HTR-8/SVneo (cell line): ENCODE measurements at regions not wholly inside any gene's neighbourhood (a gene's known extent, or its start where the extent isn't known, plus 50 kb on each side); places are given as distances from the start of the nearest gene placed in this dataset.

Experiments
- DNase-seq: peaks from one replicate; pipeline ENCODE4 v3.0.0; 2011; ENCODE audit warnings: low spot score, mixed read lengths; ENCODE audit not compliant: insufficient read length
- FAIRE-seq: peaks from 2 replicates; lab custom pipeline; 2011; peaks lifted over from hg19 to GRCh38; lab: Jason Lieb, UNC

GRCh38 chr1:209473025-209473424 is 110.5 kb upstream of the CAMK1G start:
- FAIRE-seq: no peak
- DNase-seq: no peak

GRCh38 chr1:209480345-209480744 is 103.2 kb upstream of the CAMK1G start:
- no peak for FAIRE-seq
- no peak for DNase-seq

- no peak for FAIRE-seq
- DNase-seq: no peak
Measured at GRCh38 chr1:209483691-209484090, 99.8 kb upstream of the CAMK1G start.

GRCh38 chr1:209484429-209484828 is 99.1 kb upstream of the CAMK1G start:
- DNase-seq (no peak), FAIRE-seq (no peak)

- FAIRE-seq: no peak
- DNase-seq: peak; percentile 15
Measured at GRCh38 chr1:209485167-209485566, 98.3 kb upstream of the CAMK1G start.

- FAIRE-seq (no peak), DNase-seq (no peak)
Measured at GRCh38 chr1:209485751-209486150, 97.8 kb upstream of the CAMK1G start.

- FAIRE-seq: no peak
- DNase-seq: no peak
Measured at GRCh38 chr1:209486861-209487593, 96.5 kb upstream of the CAMK1G start.

GRCh38 chr1:209490013-209490412 is 93.5 kb upstream of the CAMK1G start:
- no peak for FAIRE-seq
- DNase-seq: no peak

DNA sequence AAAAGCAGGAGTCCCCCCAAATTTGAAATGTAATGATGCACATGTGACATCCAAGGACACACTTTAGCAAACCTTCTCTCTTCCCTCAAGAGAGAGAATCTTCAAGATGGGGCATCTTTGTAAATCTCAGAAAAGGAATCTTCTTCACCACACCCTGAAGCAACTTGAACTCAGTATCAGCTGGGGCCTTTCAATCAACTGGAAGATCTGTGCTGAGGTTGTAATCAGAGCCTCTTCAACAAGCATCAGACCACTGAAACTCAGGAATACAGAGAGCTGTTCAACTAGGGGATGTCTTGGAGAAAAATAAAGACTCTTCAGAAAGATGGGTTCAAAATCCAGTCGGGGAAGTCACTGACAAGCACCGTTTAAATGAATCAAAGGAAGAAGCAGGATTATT is 92.5 kb upstream of the CAMK1G start:
- no peak for FAIRE-seq
- DNase-seq: no peak

DNA sequence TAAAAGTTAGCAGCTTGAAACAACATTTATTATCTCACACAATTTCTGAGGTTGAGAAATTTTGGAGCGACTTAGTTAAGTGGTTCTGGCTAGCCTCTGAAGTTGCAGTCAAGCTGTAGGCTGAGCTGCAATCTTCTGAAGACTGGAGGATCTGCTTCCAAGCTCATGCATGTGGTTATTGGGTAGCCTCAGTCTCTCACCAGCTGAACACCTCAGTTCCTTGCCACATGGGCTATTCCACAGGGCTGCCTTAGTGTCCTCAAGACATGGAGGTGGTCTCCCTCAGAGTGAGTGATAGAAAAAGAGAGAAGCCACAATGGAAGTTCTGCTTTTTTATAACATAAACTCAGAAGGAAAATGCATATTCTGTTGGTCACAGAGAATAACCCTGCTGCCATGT is 92.0 kb upstream of the CAMK1G start:
- DNase-seq (no peak), FAIRE-seq (no peak)

DNA sequence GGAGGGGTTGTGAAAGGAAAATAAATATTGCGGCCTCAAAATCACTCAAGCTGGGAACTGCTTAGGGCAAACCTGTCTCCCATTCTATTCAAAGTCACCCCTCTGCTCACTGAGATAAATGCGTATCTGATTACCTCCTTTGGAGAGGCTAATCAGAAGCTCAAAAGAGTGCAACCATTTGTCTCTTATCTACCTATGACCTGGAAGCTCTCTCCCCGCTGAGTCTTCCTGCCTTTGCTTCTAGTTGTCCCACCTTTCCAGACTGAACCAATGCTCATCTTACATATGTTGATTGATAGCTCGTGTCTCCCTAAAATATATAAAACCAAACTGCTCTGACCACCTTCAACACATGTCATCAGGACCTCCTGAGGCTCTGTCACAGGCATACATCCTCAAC is 91.6 kb upstream of the CAMK1G start:
- FAIRE-seq: no peak
- DNase-seq: no peak

DNA sequence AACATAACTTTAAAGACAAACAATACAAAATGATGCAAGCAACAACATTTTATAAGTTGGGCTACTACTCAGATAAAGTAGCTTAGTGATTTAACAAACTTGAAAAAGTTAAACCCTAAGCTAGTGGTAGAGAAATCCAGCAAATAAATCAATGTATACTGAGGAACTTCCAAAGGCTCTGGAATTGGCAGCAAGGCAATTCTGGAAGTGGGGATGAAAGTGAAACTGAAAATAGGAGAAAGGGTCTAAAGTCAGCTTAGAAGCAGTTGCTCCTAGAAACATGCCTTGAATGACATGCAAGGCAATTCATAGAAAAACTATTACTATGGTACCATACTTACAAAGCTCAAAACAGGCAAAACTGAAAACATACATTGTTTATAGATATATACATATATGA is 90.0 kb upstream of the CAMK1G start:
- FAIRE-seq (no peak), DNase-seq (no peak)

GRCh38 chr1:209497729-209498128 is 85.8 kb upstream of the CAMK1G start:
- no peak for DNase-seq
- FAIRE-seq: no peak

GRCh38 chr1:209500993-209501392 is 82.5 kb upstream of the CAMK1G start:
- no peak for DNase-seq
- FAIRE-seq: no peak

DNA sequence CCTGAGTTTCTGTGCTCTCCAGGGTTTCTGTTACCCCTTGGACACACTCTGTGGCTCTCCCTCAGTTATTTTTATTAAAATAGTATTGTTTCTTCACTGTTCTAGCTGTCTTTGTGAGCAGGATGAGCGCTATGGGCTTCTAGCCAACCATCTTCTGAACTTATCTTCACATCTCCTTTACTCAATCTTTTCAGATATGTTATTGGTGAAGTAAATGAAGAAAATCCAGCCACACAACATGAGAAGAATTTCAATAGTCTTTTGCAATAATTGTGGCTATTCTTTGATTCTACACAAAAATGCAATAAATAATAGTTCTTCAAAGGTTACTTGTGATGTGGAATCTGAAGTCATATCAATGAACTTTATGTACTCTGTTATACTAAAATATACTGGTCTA is 80.3 kb upstream of the CAMK1G start:
- no peak for FAIRE-seq

GRCh38 chr1:209504571-209504970 is 78.9 kb upstream of the CAMK1G start:
- DNase-seq (no peak), FAIRE-seq (no peak)

More for the DNA sequence above, 80.3 kb upstream of the CAMK1G start:
- DNase-seq: no peak

GRCh38 chr1:209505044-209505443 is 78.5 kb upstream of the CAMK1G start:
- FAIRE-seq (no peak), DNase-seq (no peak)

- DNase-seq (no peak), FAIRE-seq (no peak)
Measured at GRCh38 chr1:209506101-209506500, 77.4 kb upstream of the CAMK1G start.

DNA sequence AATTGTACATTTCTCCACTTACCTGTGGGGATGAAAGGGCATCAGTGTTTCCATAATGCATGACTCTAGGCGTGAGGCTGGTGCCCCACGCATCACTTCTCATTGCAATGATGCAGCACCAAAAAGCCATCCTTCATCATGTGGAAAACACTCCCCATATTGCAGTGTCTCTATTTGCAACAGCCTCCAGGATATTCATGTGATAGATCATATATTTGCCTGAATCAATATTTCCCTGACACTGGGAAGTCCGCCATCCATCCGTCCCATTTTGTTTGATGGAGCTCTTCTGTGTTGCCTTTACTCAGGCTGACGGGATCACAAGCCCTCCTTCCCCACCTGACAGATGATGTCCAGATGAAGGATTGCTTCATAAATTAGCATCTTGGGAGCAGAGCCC is 74.5 kb upstream of the CAMK1G start:
- DNase-seq (no peak), FAIRE-seq (no peak)

GRCh38 chr1:209510063-209510462 is 73.5 kb upstream of the CAMK1G start:
- no peak for FAIRE-seq

DNA sequence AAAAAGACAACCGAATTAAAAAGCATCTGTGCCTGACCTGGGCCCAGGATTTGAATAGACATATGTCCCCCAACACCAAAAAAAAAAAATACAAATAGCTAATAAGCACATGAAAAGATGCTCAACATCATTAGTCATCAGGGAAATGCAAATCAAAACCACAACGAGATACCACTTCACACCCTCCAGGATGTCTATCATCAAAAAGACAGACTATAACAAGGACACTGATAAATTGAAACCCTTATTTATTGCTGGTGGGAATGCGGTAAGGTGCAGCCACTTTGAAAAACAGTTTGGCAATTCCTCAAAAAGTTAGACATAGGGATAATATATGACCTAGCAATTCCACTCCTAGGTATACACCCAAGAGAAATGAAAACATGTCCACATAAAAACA is 72.3 kb upstream of the CAMK1G start:
- DNase-seq (no peak), FAIRE-seq (no peak)

More at GRCh38 chr1:209510063-209510462, 73.5 kb upstream of the CAMK1G start:
- no peak for DNase-seq

GRCh38 chr1:209512821-209513220 is 70.7 kb upstream of the CAMK1G start:
- DNase-seq (no peak), FAIRE-seq (no peak)
